Smooth muscle cell (in vitro differentiated cells): ENCODE measurements at regions not wholly inside any gene's neighbourhood (a gene's known extent, or its start where the extent isn't known, plus 50 kb on each side); places are given as distances from the start of the nearest gene placed in this dataset.

Experiments
- DNase-seq: peaks from one replicate; lab custom pipeline; 2025; ENCODE audit not compliant: unreplicated experiment; lab: John Stamatoyannopoulos, UW
- H2AFZ ChIP-seq: fragments of 200-600 bp; sonication (generic); 2 replicates; pipeline ENCODE4 v1.6.0; 2016; ENCODE audit warnings: antibody characterized with exemption, low read depth, mild to moderate bottlenecking
- H3F3A ChIP-seq: fragments of 200-600 bp; sonication (generic); 2 replicates; pipeline ENCODE4 v1.6.0; 2017; ENCODE audit warnings: antibody characterized with exemption, low read depth
- H3K27ac ChIP-seq: fragments of 200-600 bp; sonication (generic); 2 replicates; pipeline ENCODE4 v1.5.1; 2016; ENCODE audit warnings: low read depth, mild to moderate bottlenecking
- H3K27me3 ChIP-seq: fragments of 200-600 bp; sonication (generic); 2 replicates; pipeline ENCODE4 v1.6.1; 2016; ENCODE audit warnings: low read depth, mild to moderate bottlenecking
- H3K36me3 ChIP-seq: fragments of 200-600 bp; sonication (generic); 2 replicates; pipeline ENCODE4 v1.5.1; 2016; ENCODE audit warnings: low read depth
- H3K4me1 ChIP-seq: fragments of 200-600 bp; sonication (generic); 2 replicates; pipeline ENCODE4 v1.5.1; 2016; ENCODE audit warnings: low read depth
- H3K4me2 ChIP-seq: fragments of 200-600 bp; sonication (generic); 2 replicates; pipeline ENCODE4 v1.6.0; 2016; ENCODE audit warnings: mild to moderate bottlenecking
- H3K4me3 ChIP-seq: fragments of 200-600 bp; sonication (generic); 2 replicates; pipeline ENCODE4 v1.5.1; 2016; ENCODE audit warnings: mild to moderate bottlenecking
- H3K79me2 ChIP-seq: fragments of 200-600 bp; sonication (generic); 2 replicates; pipeline ENCODE4 v1.6.0; 2016; ENCODE audit warnings: low read depth, mild to moderate bottlenecking
- H3K9ac ChIP-seq: fragments of 200-600 bp; sonication (generic); 2 replicates; pipeline ENCODE4 v1.6.0; 2016; ENCODE audit warnings: low read depth
- H3K9me3 ChIP-seq: fragments of 200-600 bp; sonication (generic); replicated peaks from 2 replicates; pipeline ENCODE4 v1.5.1; 2016; ENCODE audit warnings: low read depth
- H4K20me1 ChIP-seq: fragments of 200-600 bp; sonication (generic); 2 replicates; pipeline ENCODE4 v1.6.0; 2016; ENCODE audit warnings: low read depth
- WGBS: methylation state at CpG from one replicate; pipeline ENCODE4 v1.1.7; 2016; ENCODE audit warnings: low lambda C conversion rate; 5-methylcytosine and 5-hydroxymethylcytosine counted together
- TF ChIP-seq, protein P1 (sequence below): fragments of 200-600 bp; sonication (generic); IDR thresholded peaks from 2 replicates; pipeline ENCODE4 v1.5.1; 2017; ENCODE audit warnings: borderline replicate concordance, mild to moderate bottlenecking, antibody characterized with exemption; ENCODE audit not compliant: insufficient read depth, poor library complexity, severe bottlenecking

- H3K27me3 ChIP-seq = no peaks in the 10 kb centered on the region
- H3K27ac ChIP-seq = no peak overlapping the region
- H3K4me3 ChIP-seq = no peak overlapping the region
- TF ChIP-seq, protein P1, sequence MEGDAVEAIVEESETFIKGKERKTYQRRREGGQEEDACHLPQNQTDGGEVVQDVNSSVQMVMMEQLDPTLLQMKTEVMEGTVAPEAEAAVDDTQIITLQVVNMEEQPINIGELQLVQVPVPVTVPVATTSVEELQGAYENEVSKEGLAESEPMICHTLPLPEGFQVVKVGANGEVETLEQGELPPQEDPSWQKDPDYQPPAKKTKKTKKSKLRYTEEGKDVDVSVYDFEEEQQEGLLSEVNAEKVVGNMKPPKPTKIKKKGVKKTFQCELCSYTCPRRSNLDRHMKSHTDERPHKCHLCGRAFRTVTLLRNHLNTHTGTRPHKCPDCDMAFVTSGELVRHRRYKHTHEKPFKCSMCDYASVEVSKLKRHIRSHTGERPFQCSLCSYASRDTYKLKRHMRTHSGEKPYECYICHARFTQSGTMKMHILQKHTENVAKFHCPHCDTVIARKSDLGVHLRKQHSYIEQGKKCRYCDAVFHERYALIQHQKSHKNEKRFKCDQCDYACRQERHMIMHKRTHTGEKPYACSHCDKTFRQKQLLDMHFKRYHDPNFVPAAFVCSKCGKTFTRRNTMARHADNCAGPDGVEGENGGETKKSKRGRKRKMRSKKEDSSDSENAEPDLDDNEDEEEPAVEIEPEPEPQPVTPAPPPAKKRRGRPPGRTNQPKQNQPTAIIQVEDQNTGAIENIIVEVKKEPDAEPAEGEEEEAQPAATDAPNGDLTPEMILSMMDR = no peak
- H2AFZ ChIP-seq = no peak overlapping the region
- no peak overlapping the region for H3K4me2 ChIP-seq
- H3F3A ChIP-seq = no peaks in the 10 kb centered on the region
- no peak for DNase-seq
- H4K20me1 ChIP-seq = no peaks in the 10 kb centered on the region
- H3K4me1 ChIP-seq = no peaks in the 10 kb centered on the region
- no peak overlapping the region for H3K9ac ChIP-seq
- H3K79me2 ChIP-seq = no peaks in the 10 kb centered on the region
- no peaks in the 10 kb centered on the region for H3K36me3 ChIP-seq
- peaks cover 4% of the 10 kb centered on the region for H3K9me3 ChIP-seq
Measured at GRCh38 chr1:198436276-198436675, 104.2 kb downstream of the ATP6V1G3 start.

GRCh38 chr1:198435056-198435455 lies 105.4 kb downstream of the ATP6V1G3 start:
- TF ChIP-seq, protein P1 = no peak
- H3K4me2 ChIP-seq = no peak overlapping the region
- no peaks in the 10 kb centered on the region for H3K4me1 ChIP-seq
- DNase-seq = no peak
- no peaks in the 10 kb centered on the region for H3F3A ChIP-seq
- H3K79me2 ChIP-seq = no peaks in the 10 kb centered on the region
- no peaks in the 10 kb centered on the region for H4K20me1 ChIP-seq
- no peaks in the 10 kb centered on the region for H3K27me3 ChIP-seq
- H3K27ac ChIP-seq = no peak overlapping the region
- H3K36me3 ChIP-seq = no peaks in the 10 kb centered on the region
- peaks cover 4% of the 10 kb centered on the region for H3K9me3 ChIP-seq
- H3K9ac ChIP-seq = no peak overlapping the region
- H2AFZ ChIP-seq = no peak overlapping the region
- no peak overlapping the region for H3K4me3 ChIP-seq

GRCh38 chr1:198424441-198424840 lies 116.0 kb downstream of the ATP6V1G3 start:
- Histone ChIP-seq H3K27ac (no peak overlapping the region), H2AFZ (no peak overlapping the region), H3K27me3 (no peaks in the 10 kb centered on the region), H3K9ac (no peak overlapping the region), H3K4me3 (no peak overlapping the region), H3K36me3 (no peaks in the 10 kb centered on the region), H3K9me3 (no peaks in the 10 kb centered on the region), H4K20me1 (no peaks in the 10 kb centered on the region), H3F3A (no peaks in the 10 kb centered on the region), H3K79me2 (no peaks in the 10 kb centered on the region), H3K4me1 (no peaks in the 10 kb centered on the region), H3K4me2 (no peak overlapping the region)
- no peak for DNase-seq
- WGBS = 83% methylated on average over 2 of the region's 2 CpGs
- TF ChIP-seq, protein P1 = no peak

DNA sequence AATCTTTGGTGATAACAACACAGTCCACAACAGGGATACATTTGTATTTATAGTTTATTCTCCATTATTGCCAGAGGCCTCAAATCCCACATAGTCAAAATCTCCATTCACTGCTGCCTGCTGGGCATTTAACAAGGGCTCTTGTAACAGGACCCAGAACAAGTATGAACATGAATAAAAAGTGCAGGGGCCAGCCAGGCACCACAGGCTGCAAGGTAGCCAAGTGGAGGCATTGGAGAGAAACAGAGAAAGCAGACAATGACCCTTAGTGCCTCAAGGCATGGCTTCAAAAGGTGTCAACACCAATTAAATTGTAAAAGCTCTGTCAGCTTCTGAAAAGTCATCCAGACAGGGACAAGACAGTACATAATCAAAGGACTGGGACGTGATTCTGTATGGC lies 116.8 kb downstream of the ATP6V1G3 start:
- Histone ChIP-seq H3K79me2 (no peaks in the 10 kb centered on the region), H3K4me3 (no peak overlapping the region), H3K9me3 (no peaks in the 10 kb centered on the region), H3K9ac (no peak overlapping the region), H3F3A (no peaks in the 10 kb centered on the region), H2AFZ (no peak overlapping the region), H3K36me3 (no peaks in the 10 kb centered on the region), H4K20me1 (no peaks in the 10 kb centered on the region), H3K4me2 (no peak overlapping the region), H3K4me1 (no peaks in the 10 kb centered on the region), H3K27me3 (no peaks in the 10 kb centered on the region), H3K27ac (no peak overlapping the region)
- DNase-seq = no peak
- 57% methylated on average over 1 of the region's 1 CpG for WGBS
- TF ChIP-seq, protein P1 = no peak
